Ectodermal cell (in vitro differentiated cells): ENCODE measurements at regions not wholly inside any gene's neighbourhood (a gene's known extent, or its start where the extent isn't known, plus 50 kb on each side); places are given as distances from the start of the nearest gene placed in this dataset.
"Not testable (repeated sequence)": the region's sequence is repeated elsewhere in the genome, so short reads cannot be mapped to it uniquely, and the experiment has no call there.

ENCODE experiments used
- H3K27ac ChIP-seq: 2 replicates; pipeline ENCODE4 v1.7.0; 2013; ENCODE audit warnings: mild to moderate bottlenecking, low read depth, low read length; ENCODE audit not compliant: insufficient read depth, poor library complexity, severe bottlenecking
- H3K27me3 ChIP-seq: 2 replicates; pipeline ENCODE4 v1.7.0; 2013; ENCODE audit warnings: mild to moderate bottlenecking, low read length; ENCODE audit not compliant: insufficient read depth, control insufficient read depth, poor library complexity, severe bottlenecking
- H3K36me3 ChIP-seq: one replicate; pipeline ENCODE4 v1.7.0; 2013; ENCODE audit warnings: low read length; ENCODE audit not compliant: control insufficient read depth, insufficient read depth
- H3K4me1 ChIP-seq: one replicate; pipeline ENCODE4 v1.7.0; 2013; ENCODE audit warnings: low read length; ENCODE audit not compliant: control insufficient read depth, insufficient read depth
- H3K4me3 ChIP-seq: 2 replicates; pipeline ENCODE4 v1.7.0; 2013; ENCODE audit warnings: low read depth, low read length, control low read depth; ENCODE audit not compliant: insufficient read depth
- H3K9me3 ChIP-seq: 2 replicates; pipeline ENCODE4 v1.7.0; 2013; ENCODE audit warnings: mild to moderate bottlenecking, low read length, moderate library complexity; ENCODE audit not compliant: control insufficient read depth
- WGBS, 2 experiments: methylation state at CpG; one replicate each; pipeline ENCODE4 v1.1.7; 2013; ENCODE audit warnings: missing lambda C conversion rate in 2 of 2; 5-methylcytosine and 5-hydroxymethylcytosine counted together

- Histone ChIP-seq H3K9me3 (no peaks in the 10 kb centered on the region), H3K27ac (no peak overlapping the region), H3K4me1 (no peaks in the 10 kb centered on the region), H3K4me3 (no peak overlapping the region), H3K27me3 (no peaks in the 10 kb centered on the region), H3K36me3 (no peaks in the 10 kb centered on the region)
- 88 to 93% methylated on average over 3 of the region's 3 CpGs for WGBS, 2 experiments
These were observed 311.2 kb downstream of the RPLP1 start for GRCh38 chr15:69763831-69764230.

DNA sequence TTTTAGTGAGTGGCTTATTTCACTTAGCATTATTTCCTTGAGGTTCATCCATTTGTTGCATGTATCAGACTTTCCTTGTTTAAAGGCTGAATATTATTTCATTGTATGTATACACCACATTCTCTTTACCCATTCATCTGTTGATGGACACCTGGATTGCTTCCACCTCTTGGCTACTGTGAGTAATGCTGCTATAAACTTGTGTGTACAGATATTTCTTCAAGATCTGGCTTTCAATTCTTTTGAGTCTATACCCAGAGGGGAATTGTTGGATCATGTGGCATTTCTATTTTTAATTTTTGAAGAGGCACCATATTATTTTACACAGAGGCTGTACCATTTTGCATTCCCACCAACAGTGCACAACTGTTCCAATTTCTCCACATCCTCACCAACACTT, 313.5 kb downstream of the RPLP1 start:
- Histone ChIP-seq H3K4me1 (no peaks in the 10 kb centered on the region), H3K36me3 (no peaks in the 10 kb centered on the region), H3K27ac (no peak overlapping the region), H3K4me3 (no peak overlapping the region), H3K9me3 (no peaks in the 10 kb centered on the region), H3K27me3 (no peaks in the 10 kb centered on the region)

DNA sequence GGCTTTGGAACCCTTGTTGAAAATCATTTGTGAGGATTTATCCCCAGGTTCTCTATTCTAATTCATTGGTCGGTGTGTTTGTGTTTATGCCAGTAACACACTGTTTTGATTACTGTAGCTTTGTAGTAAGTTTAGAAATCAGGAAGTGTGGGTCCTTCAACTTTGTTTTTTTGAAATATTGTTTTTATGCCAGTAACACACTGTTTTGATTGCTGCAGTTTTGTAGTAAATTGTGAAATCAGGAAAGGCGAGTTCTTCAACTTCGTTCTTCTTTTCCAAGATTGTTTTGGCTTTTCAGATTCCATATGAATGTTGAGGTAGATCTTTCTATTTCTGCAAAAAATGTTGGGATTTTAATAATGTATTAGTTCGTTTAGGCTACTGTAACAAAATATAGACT, 314.6 kb downstream of the RPLP1 start:
- no peaks in the 10 kb centered on the region for H3K27me3 ChIP-seq
- H3K4me3 ChIP-seq, result no peak overlapping the region
- 85 to 95% methylated on average over 4 of the region's 4 CpGs for WGBS, 2 experiments
- H3K4me1 ChIP-seq, result no peaks in the 10 kb centered on the region
- H3K9me3 ChIP-seq, result no peaks in the 10 kb centered on the region
- H3K27ac ChIP-seq, result no peak overlapping the region
- H3K36me3 ChIP-seq, result no peaks in the 10 kb centered on the region

DNA sequence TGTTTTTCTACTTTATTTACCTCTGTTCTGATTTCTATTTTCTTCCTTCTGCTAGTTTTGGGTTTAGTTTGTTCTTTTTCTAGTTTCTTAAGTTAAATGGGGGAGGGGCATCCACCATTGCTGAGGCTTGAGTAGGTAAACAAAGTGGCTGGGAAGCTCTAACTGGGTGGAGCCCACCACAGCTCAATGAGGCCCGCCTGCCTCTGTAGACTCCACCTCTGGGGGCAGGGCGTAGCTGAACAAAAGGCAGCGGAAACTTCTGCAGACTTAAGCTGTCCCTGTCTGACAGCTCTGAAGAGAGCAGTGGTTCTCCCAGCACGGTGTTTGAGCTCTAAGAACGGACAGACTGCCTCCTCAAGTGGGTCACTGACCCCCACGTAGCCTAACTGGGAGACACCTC, 316.7 kb downstream of the RPLP1 start:
- 31 to 32% methylated on average over 6 of the region's 6 CpGs for WGBS, 2 experiments

GRCh38 chr15:69774258-69774657, 321.6 kb downstream of the RPLP1 start:
- H3K27me3 ChIP-seq, H3K4me3 ChIP-seq, H3K9me3 ChIP-seq, H3K4me1 ChIP-seq, H3K27ac ChIP-seq, H3K36me3 ChIP-seq: not testable (repeated sequence)
- WGBS, 2 experiments, result 89 to 96% methylated on average over 2 to 3 of the region's 3 CpGs

More for the DNA sequence above, 316.7 kb downstream of the RPLP1 start:
- H3K4me1 ChIP-seq, H3K27ac ChIP-seq, H3K4me3 ChIP-seq, H3K36me3 ChIP-seq, H3K9me3 ChIP-seq, H3K27me3 ChIP-seq: not testable (repeated sequence)

DNA sequence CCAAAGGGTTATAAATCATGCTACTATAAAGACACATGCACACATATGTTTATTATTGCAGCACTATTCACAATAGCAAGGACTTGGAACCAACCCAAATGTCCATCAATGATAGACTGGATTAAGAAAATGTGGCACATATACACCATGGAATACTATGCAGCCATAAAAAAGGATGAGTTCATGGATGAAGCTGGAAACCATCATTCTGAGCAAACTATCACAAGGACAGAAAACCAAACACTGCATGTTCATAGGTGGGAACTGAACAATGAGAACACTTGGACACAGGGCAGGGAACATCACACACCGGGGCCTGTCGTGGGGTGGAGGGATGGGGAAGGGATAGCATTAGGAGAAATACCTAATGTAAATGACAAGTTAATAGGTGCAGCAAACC, 322.1 kb downstream of the RPLP1 start:
- H3K36me3 ChIP-seq, H3K9me3 ChIP-seq, H3K4me1 ChIP-seq, H3K27ac ChIP-seq, H3K27me3 ChIP-seq, H3K4me3 ChIP-seq: not testable (repeated sequence)
- WGBS, 2 experiments, result 92 to 100% methylated on average over 2 of the region's 2 CpGs

GRCh38 chr15:69777356-69777755, 320.4 kb downstream of the TLE3 start:
- H3K36me3 ChIP-seq, result no peaks in the 10 kb centered on the region
- H3K4me1 ChIP-seq, result no peaks in the 10 kb centered on the region
- H3K27ac ChIP-seq, result no peak overlapping the region
- WGBS, 2 experiments, result 84 to 93% methylated on average over 2 of the region's 2 CpGs
- H3K4me3 ChIP-seq, result no peak overlapping the region
- H3K9me3 ChIP-seq, result no peaks in the 10 kb centered on the region
- no peaks in the 10 kb centered on the region for H3K27me3 ChIP-seq

DNA sequence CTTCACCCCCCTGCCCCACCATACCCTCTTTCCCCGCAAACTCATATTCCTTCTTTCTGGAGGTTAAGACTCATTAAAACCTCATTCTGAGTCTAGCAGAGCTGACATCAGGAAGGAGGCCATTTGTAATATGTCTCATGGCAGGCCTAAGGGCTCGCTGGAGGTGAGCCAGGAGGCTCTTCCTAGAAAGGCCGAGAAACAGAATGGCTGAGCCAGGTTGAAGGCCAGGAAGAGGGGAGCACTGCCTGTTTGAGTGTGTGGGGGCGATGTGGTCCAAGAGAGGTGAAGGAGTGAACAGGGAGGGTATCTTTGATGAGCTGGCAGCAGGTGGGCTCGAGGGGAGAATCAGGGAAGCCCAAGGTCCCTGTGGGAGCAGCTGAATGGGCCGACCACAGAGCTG, 317.3 kb downstream of the TLE3 start:
- Histone ChIP-seq H3K4me3 (no peak overlapping the region), H3K27me3 (no peaks in the 10 kb centered on the region), H3K9me3 (no peaks in the 10 kb centered on the region), H3K4me1 (no peaks in the 10 kb centered on the region), H3K36me3 (no peaks in the 10 kb centered on the region), H3K27ac (no peak overlapping the region)
- whole genome bisulfite sequencing, 2 experiments, result 90 to 94% methylated on average over 6 of the region's 6 CpGs

DNA sequence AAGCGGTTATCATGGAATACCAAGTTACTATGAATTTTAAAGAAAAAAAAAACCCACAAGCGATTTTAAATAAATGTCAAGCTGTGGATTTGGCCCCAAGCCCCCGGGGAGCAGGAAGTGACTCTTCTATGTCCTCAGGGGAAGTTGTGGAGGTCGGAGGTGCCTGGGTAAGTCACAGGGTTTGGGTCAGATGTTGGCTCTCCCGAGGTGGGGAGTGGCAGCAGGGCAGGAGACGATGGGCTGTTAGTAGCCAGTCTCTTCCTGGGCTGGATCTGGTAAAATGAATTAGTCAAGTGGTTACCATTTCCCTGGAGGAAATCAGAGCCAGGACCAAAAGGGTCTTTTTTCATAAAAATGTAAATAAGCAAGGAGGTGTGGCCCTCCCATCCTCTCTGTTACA, 316.7 kb downstream of the TLE3 start:
- Histone ChIP-seq H3K9me3 (no peaks in the 10 kb centered on the region), H3K4me3 (no peak overlapping the region), H3K36me3 (no peaks in the 10 kb centered on the region), H3K4me1 (no peaks in the 10 kb centered on the region), H3K27me3 (no peaks in the 10 kb centered on the region), H3K27ac (no peak overlapping the region)
- WGBS, 2 experiments, result 76% methylated on average over 5 to 6 of the region's 6 CpGs

- Histone ChIP-seq H3K36me3 (no peaks in the 10 kb centered on the region), H3K4me3 (no peak overlapping the region), H3K27ac (no peak overlapping the region), H3K9me3 (no peaks in the 10 kb centered on the region), H3K27me3 (no peaks in the 10 kb centered on the region), H3K4me1 (no peaks in the 10 kb centered on the region)
- WGBS, 2 experiments, result 93 to 94% methylated on average over 6 of the region's 6 CpGs
These were observed 316.1 kb downstream of the TLE3 start for GRCh38 chr15:69781411-69782125.

DNA sequence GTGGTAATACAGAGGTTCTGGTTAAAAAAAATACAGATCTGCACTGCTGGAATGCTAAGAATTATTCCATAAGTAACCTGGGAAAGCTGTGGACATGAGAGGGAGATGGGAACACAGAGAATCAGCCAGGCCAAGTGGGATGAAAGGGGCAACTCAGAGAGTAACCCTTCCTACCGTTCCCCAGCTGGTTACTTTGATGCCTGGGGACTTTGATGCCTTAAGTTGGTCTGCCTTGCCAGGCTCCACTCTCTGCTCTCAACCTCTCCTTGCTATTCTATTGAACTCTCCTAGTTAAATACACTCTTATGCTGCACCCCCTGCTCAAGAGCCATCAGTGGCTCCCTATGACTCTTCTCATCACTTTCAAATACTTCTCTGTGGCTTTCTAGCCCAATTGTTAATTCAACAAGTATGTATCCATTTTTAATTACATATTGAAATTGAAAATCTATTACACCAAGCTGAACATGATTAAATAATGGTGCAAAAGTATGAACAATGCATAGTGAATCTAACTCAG, 315.5 kb downstream of the TLE3 start:
- no peaks in the 10 kb centered on the region for H3K9me3 ChIP-seq
- 69 to 81% methylated on average over 1 of the region's 1 CpG for WGBS, 2 experiments
- no peak overlapping the region for H3K4me3 ChIP-seq
- no peaks in the 10 kb centered on the region for H3K36me3 ChIP-seq
- no peaks in the 10 kb centered on the region for H3K4me1 ChIP-seq
- no peak overlapping the region for H3K27ac ChIP-seq
- no peaks in the 10 kb centered on the region for H3K27me3 ChIP-seq
